Pancreas (tissue), 10 donors: ENCODE measurements at regions not wholly inside any gene's neighbourhood (a gene's known extent, or its start where the extent isn't known, plus 50 kb on each side); places are given as distances from the start of the nearest gene placed in this dataset.

ENCODE experiments used
- ATAC-seq, 4 donors: fragments of 200-7000 bp; cut with Tn5 transposase; one replicate each; pipeline versions ENCODE4 v1.8.0 to v1.9.1; 2020; ENCODE audit warnings: mild to moderate bottlenecking in 4 of 4, moderate library complexity in 4 of 4
- DNase-seq, 6 donors: peaks; one replicate each; pipeline ENCODE4 v3.0.0-alpha.2; 2020
- FAIRE-seq: peaks from 2 replicates; lab custom pipeline; 2012; peaks lifted over from hg19 to GRCh38; lab: Jason Lieb, UNC
- H3K27ac ChIP-seq, 4 donors: fragments of 200-600 bp; sonication (generic); 1 replicate in 3 of 4; 2 replicates in 1 of 4; pipeline versions ENCODE4 v1.5.0 to v1.8.0; 2020
- H3K27me3 ChIP-seq, 4 donors: fragments of 200-600 bp; one replicate each; pipeline ENCODE4 v1.8.0; 2021
- H3K36me3 ChIP-seq, 3 donors: fragments of 200-600 bp; sonication (generic) in 1 of 3; one replicate each; pipeline versions ENCODE4 v1.5.0 to v1.8.0; 2020 to 2021
- H3K4me1 ChIP-seq, 3 donors: fragments of 200-600 bp; one replicate each; pipeline ENCODE4 v1.8.0; 2021
- H3K4me3 ChIP-seq, 4 donors: fragments of 200-600 bp; sonication (generic) in 2 of 4; one replicate each; pipeline versions ENCODE4 v1.5.0 to v1.8.0; 2020 to 2021
- H3K9me3 ChIP-seq, 4 donors: fragments of 200-600 bp; one replicate each; pipeline ENCODE4 v1.8.0; 2021
- CTCF ChIP-seq, 4 donors: fragments of 200-600 bp; sonication (generic) in 3 of 4; IDR thresholded peaks; one replicate each; pipeline versions ENCODE4 v1.5.0 to v1.8.0; 2021; ENCODE audit warnings: antibody characterized with exemption in 4 of 4
- whole genome bisulfite sequencing, 2 donors: extraction: QIAGEN DNeasy Blood & Tissue Kit; methylation state at CpG; one replicate each; pipeline ENCODE4 v1.1.7; 2013; 5-methylcytosine and 5-hydroxymethylcytosine counted together
- intact Hi-C, 3 donors: fragments of 100-400 bp; cut with DNase I; formaldehyde crosslinking; loops; one replicate each; pipeline versions ENCODE4 v1.11.1 to v1.14.2; 2022
- donor health status: healthy with polysubstance abuse.
- donor health status: DM: no; HTN: no; CAD: no; lungs with moderate emphysema.
- donor health status: DM: no; HTN: no; CAD: no.
- donor health status: control.
- donor health status: control.
- donor health status: Bipolar disorder and iron deficiency.
- donor health status: DM: yes; HTN: yes; CAD: no.
- donor health status: DM: no; HTN: no; CAD: no.
- donor health status: DM: no; HTN: no; CAD: no.
- donor health status: DM: yes; HTN: yes; CAD: no.

GRCh38 chr13:55553701-55554100 is 1587.0 kb upstream of the PRR20A start:
- intact Hi-C loops: no loop called here
- H3K36me3 ChIP-seq: no peaks in the 10 kb centered on the region
- H3K27ac ChIP-seq: no peak overlapping the region
- DNase-seq (no peak), FAIRE-seq (no peak), ATAC-seq (no peak)
- H3K4me3 ChIP-seq: no peak overlapping the region
- WGBS, 2 donors: 78 to 82% methylated on average over 1 of the region's 1 CpG
- no peaks in the 10 kb centered on the region for H3K4me1 ChIP-seq
- TF ChIP-seq CTCF (IDR thresholded peaks at IDR 0.05): no peak
- H3K9me3 ChIP-seq: no peaks in the 10 kb centered on the region
- no peaks in the 10 kb centered on the region for H3K27me3 ChIP-seq

- H3K27ac ChIP-seq: no peak overlapping the region
- intact Hi-C loops: no loop called here
- WGBS, 2 donors: 83 to 85% methylated on average over 1 of the region's 1 CpG
- no peak for FAIRE-seq
- no peaks in the 10 kb centered on the region for H3K4me1 ChIP-seq
- no peak for ATAC-seq
- H3K9me3 ChIP-seq: no peaks in the 10 kb centered on the region
- no peaks in the 10 kb centered on the region for H3K27me3 ChIP-seq
- H3K36me3 ChIP-seq: no peaks in the 10 kb centered on the region
- no peak for DNase-seq
- H3K4me3 ChIP-seq: no peak overlapping the region
- no peak for TF ChIP-seq CTCF (IDR thresholded peaks at IDR 0.05)
Observed at GRCh38 chr13:55554741-55555140, 1586.0 kb upstream of the PRR20A start.

- Histone ChIP-seq H3K36me3 (no peaks in the 10 kb centered on the region), H3K27ac (no peak overlapping the region), H3K9me3 (no peaks in the 10 kb centered on the region), H3K4me1 (no peaks in the 10 kb centered on the region), H3K27me3 (no peaks in the 10 kb centered on the region), H3K4me3 (no peak overlapping the region)
- no peak for FAIRE-seq
- intact Hi-C loops: no loop called here
- ATAC-seq: no peak
- TF ChIP-seq CTCF (IDR thresholded peaks at IDR 0.05): no peak
- no peak for DNase-seq
Observed at GRCh38 chr13:55560331-55560730, 1580.4 kb upstream of the PRR20A start.

GRCh38 chr13:55563267-55563666 is 1577.5 kb upstream of the PRR20A start:
- no peaks in the 10 kb centered on the region for H3K36me3 ChIP-seq
- DNase-seq (no peak), ATAC-seq (no peak), FAIRE-seq (no peak)
- H3K27me3 ChIP-seq: no peaks in the 10 kb centered on the region
- H3K4me1 ChIP-seq: no peaks in the 10 kb centered on the region
- TF ChIP-seq CTCF (IDR thresholded peaks at IDR 0.05): no peak
- WGBS, 2 donors: 55 to 64% methylated on average over 2 of the region's 2 CpGs
- intact Hi-C loops: no loop called here
- H3K4me3 ChIP-seq: no peak overlapping the region
- H3K27ac ChIP-seq: no peak overlapping the region
- H3K9me3 ChIP-seq: no peaks in the 10 kb centered on the region

- H3K27me3 ChIP-seq: no peaks in the 10 kb centered on the region
- no peak for TF ChIP-seq CTCF (IDR thresholded peaks at IDR 0.05)
- intact Hi-C loops: no loop called here
- H3K36me3 ChIP-seq: no peaks in the 10 kb centered on the region
- DNase-seq: no peak
- whole genome bisulfite sequencing, 2 donors: 75 to 90% methylated on average over 2 of the region's 2 CpGs
- ATAC-seq: no peak
- H3K9me3 ChIP-seq: no peaks in the 10 kb centered on the region
- H3K27ac ChIP-seq: no peak overlapping the region
- no peak overlapping the region for H3K4me3 ChIP-seq
- no peak for FAIRE-seq
- H3K4me1 ChIP-seq: no peaks in the 10 kb centered on the region
Observed at GRCh38 chr13:55566334-55566733, 1574.4 kb upstream of the PRR20A start.
